Endothelial cell of umbilical vein (primary cell): ENCODE measurements at regions not wholly inside any gene's neighbourhood (a gene's known extent, or its start where the extent isn't known, plus 50 kb on each side); places are given as distances from the start of the nearest gene placed in this dataset.
"Not testable (repeated sequence)": the region's sequence is repeated elsewhere in the genome, so short reads cannot be mapped to it uniquely, and the experiment has no call there.

Experiments
- BruUV-seq: library from RNA; stranded (reverse); fragments of 400-500 nt; replicated peaks from 2 replicates; lab custom pipeline; 2021; lab: Mats Ljungman, UMichigan
- CTCF ChIA-PET: fragments of 300-600, 350-600 bp; sonication (Branson Sonifier 250); formaldehyde crosslinking; loops from one replicate; lab custom pipeline; 2021; ENCODE audit warnings: antibody characterized with exemption, inconsistent platforms; lab: Charles Lee
- POLR2A ChIA-PET: fragments of 300-600, 350-600 bp; sonication (Branson Sonifier 250); formaldehyde crosslinking; loops from one replicate; lab custom pipeline; 2021; ENCODE audit warnings: antibody characterized with exemption, inconsistent platforms; lab: Charles Lee
- DNase-seq: peaks from one replicate; pipeline ENCODE4 v3.0.0-alpha.2; 2011; ENCODE audit warnings: low read depth, low spot score
- FAIRE-seq: peaks from 2 replicates; lab custom pipeline; 2011; peaks lifted over from hg19 to GRCh38; lab: Jason Lieb, UNC
- H2AFZ ChIP-seq: 2 replicates; pipeline ENCODE4 v1.6.0; 2012; ENCODE audit warnings: low read depth, low read length, control low read depth, inconsistent platforms
- H3K27ac ChIP-seq: 2 replicates; pipeline ENCODE4 v1.5.1; 2011; ENCODE audit warnings: low read depth, mild to moderate bottlenecking, control low read depth, low read length, moderate library complexity; ENCODE audit not compliant: insufficient read depth
- H3K27me3 ChIP-seq, 2 experiments: 2 replicates each; pipeline versions ENCODE4 v1.6.0 to v1.6.1; 2011; ENCODE audit warnings: low read length in 2 of 2, mixed read lengths in 1 of 2; ENCODE audit not compliant: control insufficient read depth in 2 of 2, insufficient read depth in 2 of 2
- H3K36me3 ChIP-seq, 2 experiments: 2 replicates in 1 of 2; 3 replicates in 1 of 2; pipeline ENCODE4 v1.5.1; 2011; ENCODE audit warnings: low read length in 2 of 2, mild to moderate bottlenecking in 1 of 2, moderate library complexity in 1 of 2; ENCODE audit not compliant: control insufficient read depth in 2 of 2, insufficient read depth in 2 of 2; ENCODE audit errors: extremely low read depth in 1 of 2
- H3K4me1 ChIP-seq: 3 replicates; pipeline ENCODE4 v1.5.1; 2011; ENCODE audit warnings: mild to moderate bottlenecking, low read length; ENCODE audit not compliant: control insufficient read depth, insufficient read depth; ENCODE audit errors: extremely low read depth
- H3K4me2 ChIP-seq: 2 replicates; pipeline ENCODE4 v1.6.1; 2011; ENCODE audit warnings: low read length, control low read depth, mixed read lengths; ENCODE audit not compliant: insufficient read depth
- H3K4me3 ChIP-seq, 3 experiments: fragments of 200-600 bp in 1 of 3; sonication (generic), shearing (Covaris generic) in 1 of 3; replicated peaks in 1 of 3; 2 replicates each; pipeline ENCODE4 v1.5.1; 2011 to 2016; ENCODE audit warnings: control low read depth in 3 of 3, low read length in 3 of 3, mild to moderate bottlenecking in 2 of 3, inconsistent platforms in 1 of 3, low read depth in 1 of 3, moderate library complexity in 1 of 3; ENCODE audit not compliant: insufficient read depth in 1 of 3
- H3K79me2 ChIP-seq: 2 replicates; pipeline ENCODE4 v1.6.0; 2012; ENCODE audit warnings: low read length, inconsistent platforms; ENCODE audit not compliant: control insufficient read depth, insufficient read depth
- H3K9ac ChIP-seq: replicated peaks from 2 replicates; pipeline ENCODE3; 2011; ENCODE audit warnings: low read length, control low read depth; ENCODE audit not compliant: insufficient read depth; ENCODE audit errors: extremely low read depth
- H3K9me1 ChIP-seq: replicated peaks from 3 replicates; pipeline ENCODE4 v1.6.0; 2011; ENCODE audit warnings: mild to moderate bottlenecking, low read length; ENCODE audit not compliant: control insufficient read depth, insufficient read depth; ENCODE audit errors: extremely low read depth
- H3K9me3 ChIP-seq: replicated peaks from 2 replicates; pipeline ENCODE4 v1.5.1; 2012; ENCODE audit warnings: low read length, inconsistent platforms; ENCODE audit not compliant: control insufficient read depth, insufficient read depth
- H4K20me1 ChIP-seq: replicated peaks from 2 replicates; pipeline ENCODE3; 2011; ENCODE audit warnings: mild to moderate bottlenecking, low read length; ENCODE audit not compliant: control insufficient read depth, insufficient read depth; ENCODE audit errors: extremely low read depth
- EZH2 ChIP-seq: IDR thresholded peaks from 2 replicates; pipeline ENCODE4 v1.6.1; 2012; ENCODE audit warnings: borderline replicate concordance, low read depth, mild to moderate bottlenecking, moderate library complexity, low read length, inconsistent platforms; ENCODE audit not compliant: severe bottlenecking
- FOS ChIP-seq: IDR thresholded peaks from 2 replicates; pipeline ENCODE4 v1.6.1; 2011; ENCODE audit warnings: mild to moderate bottlenecking, low read length, moderate library complexity, borderline replicate concordance; ENCODE audit not compliant: insufficient read depth
- GATA2 ChIP-seq: IDR thresholded peaks from 2 replicates; pipeline ENCODE4 v1.7.0; 2011; ENCODE audit warnings: low read depth, mild to moderate bottlenecking, moderate library complexity, mixed read lengths, low read length; ENCODE audit not compliant: insufficient read length, insufficient read depth
- JUN ChIP-seq: IDR thresholded peaks from 2 replicates; pipeline ENCODE4 v1.6.1; 2011; ENCODE audit warnings: borderline replicate concordance, low read depth; ENCODE audit not compliant: insufficient read length, insufficient read depth
- MAX ChIP-seq: IDR thresholded peaks from 2 replicates; pipeline ENCODE4 v1.6.1; 2011; ENCODE audit not compliant: insufficient read depth, insufficient read length
- MYC ChIP-seq: IDR thresholded peaks from one replicate; pipeline ENCODE4 v1.6.1; 2011; ENCODE audit warnings: mild to moderate bottlenecking, low read depth, low read length
- POLR2A ChIP-seq: IDR thresholded peaks from 2 replicates; pipeline ENCODE4 v1.6.1; 2012; ENCODE audit warnings: low read depth, mild to moderate bottlenecking, control low read depth, low read length
- POLR2AphosphoS5 ChIP-seq: IDR thresholded peaks from 2 replicates; pipeline ENCODE4 v1.6.1; 2012; ENCODE audit warnings: low read depth, mild to moderate bottlenecking, control low read depth, low read length, moderate library complexity; ENCODE audit not compliant: insufficient read depth
- dilution Hi-C: fragments of 300-500 bp; cut with MboI; formaldehyde crosslinking; loops from one replicate; pipeline ENCODE4 v1.15.0; 2019; ENCODE audit warnings: low sequenced_read_pairs; ENCODE audit not compliant: extremely low pct_ligation_motif_present
- intact Hi-C: fragments of 100-400 bp; cut with micrococcal nuclease; formaldehyde crosslinking; loops from one replicate; pipeline ENCODE4 v1.10.0; 2022
- TF ChIP-seq, protein P1 (sequence below), 2 donors: IDR thresholded peaks; 1 replicate in 1 of 2; 2 replicates in 1 of 2; pipeline ENCODE4 v1.5.1; 2011; ENCODE audit warnings: low read length in 2 of 2, mild to moderate bottlenecking in 2 of 2, moderate library complexity in 2 of 2, control low read depth in 1 of 2, inconsistent platforms in 1 of 2, low read depth in 1 of 2; ENCODE audit not compliant: insufficient read depth in 1 of 2; ENCODE audit errors: extremely low read depth in 1 of 2

- H2AFZ ChIP-seq, result peak overlapping the region; percentile 86
- H3K27ac ChIP-seq, H3K9ac ChIP-seq, POLR2A ChIA-PET, H3K9me1 ChIP-seq, H3K4me1 ChIP-seq, H3K9me3 ChIP-seq, dilution Hi-C loops, H4K20me1 ChIP-seq, DNase-seq, H3K36me3 ChIP-seq, H3K79me2 ChIP-seq, FAIRE-seq: not testable (repeated sequence)
- CTCF ChIA-PET, result interaction anchor here (1.5 to 2.0 kb wide), 2 partner anchors 25 to 26 kb away, joined by 4 read pairs; no protein-coding TSS in a partner anchor
- intact Hi-C loops, result loop anchor here (1.0 to 10.0 kb wide), 2 partner anchors 9 to 65 kb away; no protein-coding TSS in a partner anchor
- TSS peak; percentile 24 for BruUV-seq
- H3K27me3 ChIP-seq, result peaks cover 9 to 11% of the 10 kb centered on the region in 2 experiments
- peak overlapping the region in 2 of 3 experiments; percentile 23 to 31 for H3K4me3 ChIP-seq
- H3K4me2 ChIP-seq, result peak overlapping the region; percentile 62
These were observed 335.0 kb downstream of the SRGAP2C start for GRCh38 chr1:121519756-121520286.

GRCh38 chr1:121522061-121522759, 337.4 kb downstream of the SRGAP2C start:
- H4K20me1 ChIP-seq, result no peaks in the 10 kb centered on the region
- dilution Hi-C loops (no loop called here), intact Hi-C loops (no loop called here)
- H3K9me1 ChIP-seq, result no peaks in the 10 kb centered on the region
- H3K79me2 ChIP-seq, result no peaks in the 10 kb centered on the region
- TF ChIP-seq FOS (no peak), MYC (no peak), GATA2 (no peak), EZH2 (no peak), POLR2A (no peak), POLR2AphosphoS5 (no peak), MAX (no peak), JUN (no peak)
- TF ChIP-seq, protein P1, sequence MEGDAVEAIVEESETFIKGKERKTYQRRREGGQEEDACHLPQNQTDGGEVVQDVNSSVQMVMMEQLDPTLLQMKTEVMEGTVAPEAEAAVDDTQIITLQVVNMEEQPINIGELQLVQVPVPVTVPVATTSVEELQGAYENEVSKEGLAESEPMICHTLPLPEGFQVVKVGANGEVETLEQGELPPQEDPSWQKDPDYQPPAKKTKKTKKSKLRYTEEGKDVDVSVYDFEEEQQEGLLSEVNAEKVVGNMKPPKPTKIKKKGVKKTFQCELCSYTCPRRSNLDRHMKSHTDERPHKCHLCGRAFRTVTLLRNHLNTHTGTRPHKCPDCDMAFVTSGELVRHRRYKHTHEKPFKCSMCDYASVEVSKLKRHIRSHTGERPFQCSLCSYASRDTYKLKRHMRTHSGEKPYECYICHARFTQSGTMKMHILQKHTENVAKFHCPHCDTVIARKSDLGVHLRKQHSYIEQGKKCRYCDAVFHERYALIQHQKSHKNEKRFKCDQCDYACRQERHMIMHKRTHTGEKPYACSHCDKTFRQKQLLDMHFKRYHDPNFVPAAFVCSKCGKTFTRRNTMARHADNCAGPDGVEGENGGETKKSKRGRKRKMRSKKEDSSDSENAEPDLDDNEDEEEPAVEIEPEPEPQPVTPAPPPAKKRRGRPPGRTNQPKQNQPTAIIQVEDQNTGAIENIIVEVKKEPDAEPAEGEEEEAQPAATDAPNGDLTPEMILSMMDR (IDR thresholded peaks at IDR 0.05; ENCODE audit: extremely low read depth in 1 of 2, insufficient read depth in 1 of 2, low read depth in 1 of 2, low read length in 2 of 2), result no peak
- no peak overlapping the region for H3K4me3 ChIP-seq
- no peaks in the 10 kb centered on the region for H3K36me3 ChIP-seq
- no TSS peak for BruUV-seq
- POLR2A ChIA-PET, result no interaction called here
- DNase-seq (no peak), FAIRE-seq (no peak)
- no peaks in the 10 kb centered on the region for H3K9me3 ChIP-seq
- peaks cover 4% of the 10 kb centered on the region for H3K4me1 ChIP-seq
- H3K4me2 ChIP-seq, result no peak overlapping the region
- no peak overlapping the region for H3K27ac ChIP-seq
- peaks cover 9 to 11% of the 10 kb centered on the region in 2 experiments for H3K27me3 ChIP-seq
- no peak overlapping the region for H3K9ac ChIP-seq
- no peak overlapping the region for H2AFZ ChIP-seq
- CTCF ChIA-PET, result no interaction called here
